HG02884 (cell line): ENCODE measurements at regions not wholly inside any gene's neighbourhood (a gene's known extent, or its start where the extent isn't known, plus 50 kb on each side); places are given as distances from the start of the nearest gene placed in this dataset.

Experiments
- ATAC-seq: cut with Tn5 transposase; IDR thresholded peaks from one replicate; pipeline ENCODE4 v1.9.1; 2021; ENCODE audit warnings: mild to moderate bottlenecking, moderate library complexity; ENCODE audit not compliant: unreplicated experiment

- ATAC-seq = no peak
Observed at GRCh38 chr10:78737883-78738856, 330.6 kb upstream of the ZMIZ1 start.

DNA sequence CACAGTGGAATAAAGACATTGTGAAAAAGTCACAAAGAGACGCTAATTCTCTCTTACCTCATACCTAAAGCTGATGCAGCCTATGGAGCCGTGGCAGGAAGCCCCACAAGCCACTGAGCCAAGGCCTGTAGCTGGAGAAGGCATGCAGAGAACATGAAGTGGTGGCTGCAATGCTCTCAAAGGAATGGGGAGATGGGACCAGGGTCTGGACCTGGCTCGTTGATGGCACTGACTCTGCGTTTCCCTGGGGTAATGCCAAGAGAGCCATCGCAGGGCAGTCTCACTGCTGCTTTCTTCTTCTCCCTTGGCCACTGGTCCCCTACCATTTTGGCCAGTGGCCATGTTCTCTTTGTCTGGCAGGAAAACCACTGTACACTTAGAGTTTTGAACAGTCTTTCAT is 329.9 kb upstream of the ZMIZ1 start:
- no peak for ATAC-seq

DNA sequence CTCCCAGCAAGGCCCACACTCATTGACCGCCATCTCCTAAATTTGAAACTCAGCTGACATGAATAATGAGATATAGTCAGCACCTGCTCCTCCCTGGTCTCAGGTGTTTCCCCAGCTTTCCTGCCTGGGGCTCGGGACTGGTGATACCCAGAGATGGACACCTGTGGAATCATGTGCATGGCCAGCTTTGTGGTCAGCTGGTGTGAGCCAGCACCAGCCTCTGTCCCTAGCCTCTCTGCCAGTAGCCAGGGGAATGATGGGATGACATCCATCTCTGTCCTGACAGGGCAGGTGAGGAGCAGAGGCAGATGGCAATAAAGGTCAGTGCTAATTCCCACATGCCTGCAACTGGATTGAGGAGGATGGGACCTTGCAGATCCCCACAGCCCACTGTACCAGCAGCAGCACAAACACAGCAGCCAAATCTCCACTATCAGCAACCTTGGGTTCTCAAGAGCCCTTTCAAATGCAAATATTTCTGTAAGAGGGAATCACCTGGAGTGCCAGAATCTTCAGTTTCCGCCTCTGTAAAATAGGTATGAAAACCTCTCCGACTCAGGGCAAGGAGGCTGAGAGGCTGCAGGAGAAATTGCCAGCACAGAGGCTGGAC is 329.2 kb upstream of the ZMIZ1 start:
- ATAC-seq = no peak

DNA sequence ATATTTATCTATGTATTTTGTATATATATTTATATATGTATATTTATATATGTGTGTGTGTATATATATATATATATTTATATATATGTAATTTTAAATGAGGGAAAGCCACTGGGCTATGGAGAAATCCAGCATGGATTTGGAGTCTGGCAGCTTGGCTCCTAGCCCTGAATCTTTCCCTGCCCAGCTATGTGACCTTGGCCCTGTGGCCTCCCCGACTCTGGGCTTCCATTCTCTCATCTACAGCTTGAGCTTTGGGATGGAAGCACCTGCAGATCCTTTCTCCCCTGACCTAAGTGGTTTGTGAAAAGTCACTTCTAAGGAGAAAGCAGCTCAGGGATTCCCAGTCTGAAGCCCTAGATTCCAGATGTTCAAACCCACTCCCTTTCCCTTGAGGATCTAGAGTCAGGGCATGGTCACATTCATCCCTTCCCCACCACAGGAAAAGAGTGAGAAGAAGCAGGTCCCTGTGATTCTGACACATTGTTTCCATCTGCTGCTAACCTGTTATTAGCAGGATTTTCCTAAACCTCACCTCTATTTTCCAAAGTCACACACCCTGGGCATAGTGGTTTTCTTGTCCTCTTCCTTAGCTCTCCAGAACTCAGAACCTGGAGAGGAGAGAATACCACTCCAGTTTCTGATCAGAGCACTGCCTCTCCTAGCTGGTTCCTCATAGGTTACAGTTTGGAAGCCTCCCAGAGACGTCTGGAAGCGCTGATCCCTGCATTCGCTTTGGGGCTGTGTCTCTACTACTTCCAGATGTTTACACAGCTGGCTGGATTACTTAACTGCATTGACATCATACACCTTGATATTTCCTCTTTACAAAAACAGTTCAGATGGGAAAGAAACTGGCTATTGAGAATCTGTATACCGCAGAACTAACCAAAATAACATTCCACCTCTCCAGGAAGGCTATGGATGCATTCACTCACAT is 327.5 kb upstream of the ZMIZ1 start:
- no peak for ATAC-seq

- ATAC-seq = no peak
Observed at GRCh38 chr10:78742406-78742729, 326.4 kb upstream of the ZMIZ1 start.

DNA sequence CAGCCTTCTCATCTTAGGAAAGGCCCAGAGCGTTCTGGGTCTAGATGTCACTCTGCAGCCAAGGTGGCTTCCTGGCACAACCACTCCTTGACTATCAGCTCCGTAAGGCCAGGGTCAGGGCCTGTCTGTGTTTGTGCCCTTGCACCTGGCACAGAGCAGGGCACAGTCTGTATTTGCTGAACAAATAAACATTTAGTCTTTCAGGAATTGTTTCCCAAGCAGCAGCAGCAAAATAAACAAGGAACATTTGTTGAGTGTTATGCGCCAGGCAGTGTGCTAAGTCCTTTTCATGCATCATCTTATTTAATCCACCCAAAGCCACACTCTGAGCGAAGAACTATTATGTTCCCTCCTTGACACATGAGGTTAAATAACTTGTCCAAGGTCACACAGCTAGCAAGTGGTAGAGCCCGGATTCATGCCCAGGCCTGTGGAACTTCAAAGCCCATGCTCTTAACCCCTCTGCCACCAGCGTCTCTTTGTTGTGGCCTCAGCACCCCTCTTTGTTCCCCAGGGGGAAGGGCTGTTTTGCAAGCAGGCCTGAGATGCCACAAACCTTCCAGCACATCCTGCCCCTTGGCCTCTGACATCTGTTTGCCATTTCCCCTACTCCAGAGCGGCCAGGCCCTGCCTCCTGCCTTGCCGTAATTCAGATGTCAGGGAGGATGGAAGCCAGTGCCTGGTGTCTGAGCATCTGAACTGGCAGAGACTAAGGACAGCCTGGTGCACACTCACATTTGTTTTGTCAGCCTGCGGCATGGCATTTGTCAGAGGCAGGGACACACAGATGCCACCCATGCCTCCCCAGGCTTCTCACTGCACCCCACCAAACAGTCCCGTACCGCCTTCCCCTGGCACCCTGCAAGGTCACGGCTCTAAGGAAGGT is 325.8 kb upstream of the ZMIZ1 start:
- no peak for ATAC-seq

DNA sequence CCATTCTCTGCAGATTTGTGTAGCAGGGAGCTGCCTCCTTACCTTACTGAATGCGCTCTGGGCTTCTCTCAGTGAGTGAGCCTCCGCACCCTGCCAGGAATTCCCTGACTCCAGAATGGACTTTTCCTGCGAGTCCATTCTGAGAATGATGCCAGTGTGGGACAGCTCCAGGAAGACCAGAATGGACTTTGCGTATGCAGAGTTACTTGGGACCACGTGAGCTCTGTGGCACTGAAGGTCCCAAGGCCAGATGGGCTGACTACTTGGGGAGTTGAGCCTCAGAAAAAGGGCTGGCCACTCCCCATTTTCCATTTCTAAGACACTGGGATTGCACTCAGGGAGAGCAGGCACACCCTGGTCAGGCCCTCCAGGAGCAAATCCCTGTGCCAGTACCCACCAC is 324.7 kb upstream of the ZMIZ1 start:
- ATAC-seq = no peak

GRCh38 chr10:78744491-78745090 is 324.2 kb upstream of the ZMIZ1 start:
- no peak for ATAC-seq

- no peak for ATAC-seq
Observed at GRCh38 chr10:78745441-78745840, 323.3 kb upstream of the ZMIZ1 start.

DNA sequence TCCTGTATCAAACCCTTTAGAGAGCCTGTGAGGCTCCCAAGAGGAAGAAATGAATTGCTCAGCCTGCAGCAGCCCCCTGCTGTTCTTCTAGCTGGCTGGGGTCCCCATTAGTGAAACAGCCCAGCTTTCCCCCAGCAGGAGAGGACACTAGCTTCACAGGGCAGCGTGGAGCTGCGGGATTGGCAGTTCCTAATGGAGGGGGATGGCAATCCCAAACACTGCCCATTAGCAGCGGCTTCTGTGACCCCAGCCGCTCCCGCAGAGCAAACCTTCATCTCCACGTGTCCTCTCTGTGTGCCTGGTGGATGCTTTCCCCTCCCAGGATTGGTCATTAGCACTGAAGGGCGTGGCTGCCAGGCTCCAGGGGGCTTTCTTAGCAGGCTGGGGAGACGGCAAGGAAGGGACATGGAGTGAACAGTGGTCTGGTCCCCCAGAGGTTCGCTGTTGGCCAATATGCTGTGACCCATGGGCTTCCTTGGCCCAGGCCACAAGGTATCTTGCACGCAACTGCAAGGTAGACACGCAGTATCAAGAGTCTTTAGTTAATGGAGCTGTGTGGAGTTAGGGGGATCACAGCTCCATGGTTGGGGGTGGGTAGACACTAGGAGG is 322.5 kb upstream of the ZMIZ1 start:
- no peak for ATAC-seq

DNA sequence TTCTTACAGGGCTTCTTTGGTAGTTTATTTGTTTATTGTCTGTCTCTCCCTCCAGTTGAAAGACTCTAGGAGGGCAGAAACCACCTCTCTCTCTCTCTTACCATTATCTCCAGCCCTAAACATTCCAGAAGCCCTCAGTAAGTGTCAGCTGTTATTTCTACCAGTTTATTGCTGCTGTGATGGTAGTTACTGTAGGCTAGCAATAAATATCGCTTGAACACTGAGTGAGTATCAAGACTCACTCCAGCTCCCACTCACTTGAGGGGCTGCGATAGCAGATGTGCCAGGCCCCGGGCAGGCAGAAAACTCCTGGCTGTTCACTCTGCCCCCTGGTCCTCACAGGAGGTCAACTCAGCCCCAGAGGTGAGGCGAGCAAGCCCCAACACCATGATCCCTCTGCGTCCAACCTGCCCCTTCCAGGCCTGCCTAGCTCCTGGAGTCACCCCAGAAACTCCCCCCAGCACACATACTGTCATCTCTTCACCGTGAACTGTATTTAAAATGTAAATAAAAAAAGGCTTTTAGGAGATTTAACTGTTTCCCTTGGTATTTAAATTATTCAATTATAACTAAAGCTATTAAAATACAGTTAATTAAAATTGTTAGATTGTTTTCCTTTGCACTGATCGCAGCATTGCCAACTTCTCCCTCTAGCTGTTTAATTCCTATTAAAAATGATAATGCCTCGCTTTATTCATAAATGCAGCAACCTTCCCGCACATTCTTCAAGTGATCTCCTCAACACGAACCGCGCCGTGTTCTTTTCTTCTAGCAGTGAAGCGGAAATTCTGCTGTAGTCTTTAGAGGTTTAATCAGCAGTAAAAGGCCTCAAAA is 321.1 kb upstream of the ZMIZ1 start:
- ATAC-seq = no peak

GRCh38 chr10:78748235-78748533 is 320.6 kb upstream of the ZMIZ1 start:
- no peak for ATAC-seq

GRCh38 chr10:78749200-78749599 is 319.6 kb upstream of the ZMIZ1 start:
- no peak for ATAC-seq

GRCh38 chr10:78749898-78750297 is 318.9 kb upstream of the ZMIZ1 start:
- no peak for ATAC-seq

GRCh38 chr10:78750418-78750817 is 318.3 kb upstream of the ZMIZ1 start:
- no peak for ATAC-seq

GRCh38 chr10:78751716-78752115 is 317.1 kb upstream of the ZMIZ1 start:
- no peak for ATAC-seq

DNA sequence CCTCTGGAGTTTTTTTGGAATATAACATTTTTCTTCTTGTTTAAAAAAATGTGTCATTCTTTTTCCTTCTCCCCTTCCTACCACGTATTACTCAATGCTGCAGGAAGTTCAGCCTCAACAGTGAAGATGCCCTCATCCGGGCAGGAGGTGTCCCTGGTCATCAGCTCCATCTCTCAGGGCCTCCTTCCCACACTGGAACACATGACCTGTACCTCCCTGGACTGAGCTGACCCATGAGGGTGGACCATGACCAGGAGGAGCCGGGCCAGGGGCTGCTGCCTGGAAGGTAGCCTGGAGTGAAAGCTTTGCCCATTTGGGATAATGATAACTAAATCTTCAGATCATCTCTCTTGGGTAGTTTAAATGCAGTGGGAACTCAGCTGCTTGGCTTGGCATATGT is 316.5 kb upstream of the ZMIZ1 start:
- ATAC-seq = no peak

- ATAC-seq = no peak
Observed at GRCh38 chr10:78752708-78753107, 316.1 kb upstream of the ZMIZ1 start.
